ENCODE measurements at regions not wholly inside any gene's neighbourhood (a gene's known extent, or its start where the extent isn't known, plus 50 kb on each side); places are given as distances from the start of the nearest gene placed in this dataset.

GRCh38 chr7:49479441-49479840 lies 294.0 kb upstream of the VWC2 start:
- TF ChIP-seq EZH2 (IDR thresholded peaks at IDR 0.05) (no peak), CTCF (IDR thresholded peaks at IDR 0.05 in 2 of 3, conservative IDR thresholded peaks at IDR 0.05 in 1 of 3; ENCODE audit: borderline replicate concordance in 1 of 3, insufficient read depth in 1 of 3, low read depth in 2 of 3, low read length in 2 of 3) (no peak), POLR2A (IDR thresholded peaks at IDR 0.05; ENCODE audit: borderline replicate concordance, extremely low read depth, insufficient read depth, insufficient read length) (no peak), JUND (IDR thresholded peaks at IDR 0.05) (no peak), ZFX (IDR thresholded peaks at IDR 0.05) (no peak)
- TF ChIP-seq, protein P1, sequence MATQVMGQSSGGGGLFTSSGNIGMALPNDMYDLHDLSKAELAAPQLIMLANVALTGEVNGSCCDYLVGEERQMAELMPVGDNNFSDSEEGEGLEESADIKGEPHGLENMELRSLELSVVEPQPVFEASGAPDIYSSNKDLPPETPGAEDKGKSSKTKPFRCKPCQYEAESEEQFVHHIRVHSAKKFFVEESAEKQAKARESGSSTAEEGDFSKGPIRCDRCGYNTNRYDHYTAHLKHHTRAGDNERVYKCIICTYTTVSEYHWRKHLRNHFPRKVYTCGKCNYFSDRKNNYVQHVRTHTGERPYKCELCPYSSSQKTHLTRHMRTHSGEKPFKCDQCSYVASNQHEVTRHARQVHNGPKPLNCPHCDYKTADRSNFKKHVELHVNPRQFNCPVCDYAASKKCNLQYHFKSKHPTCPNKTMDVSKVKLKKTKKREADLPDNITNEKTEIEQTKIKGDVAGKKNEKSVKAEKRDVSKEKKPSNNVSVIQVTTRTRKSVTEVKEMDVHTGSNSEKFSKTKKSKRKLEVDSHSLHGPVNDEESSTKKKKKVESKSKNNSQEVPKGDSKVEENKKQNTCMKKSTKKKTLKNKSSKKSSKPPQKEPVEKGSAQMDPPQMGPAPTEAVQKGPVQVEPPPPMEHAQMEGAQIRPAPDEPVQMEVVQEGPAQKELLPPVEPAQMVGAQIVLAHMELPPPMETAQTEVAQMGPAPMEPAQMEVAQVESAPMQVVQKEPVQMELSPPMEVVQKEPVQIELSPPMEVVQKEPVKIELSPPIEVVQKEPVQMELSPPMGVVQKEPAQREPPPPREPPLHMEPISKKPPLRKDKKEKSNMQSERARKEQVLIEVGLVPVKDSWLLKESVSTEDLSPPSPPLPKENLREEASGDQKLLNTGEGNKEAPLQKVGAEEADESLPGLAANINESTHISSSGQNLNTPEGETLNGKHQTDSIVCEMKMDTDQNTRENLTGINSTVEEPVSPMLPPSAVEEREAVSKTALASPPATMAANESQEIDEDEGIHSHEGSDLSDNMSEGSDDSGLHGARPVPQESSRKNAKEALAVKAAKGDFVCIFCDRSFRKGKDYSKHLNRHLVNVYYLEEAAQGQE (IDR thresholded peaks at IDR 0.05; ENCODE audit: low read depth): no peak
